ENCODE measurements at regions not wholly inside any gene's neighbourhood (a gene's known extent, or its start where the extent isn't known, plus 50 kb on each side); places are given as distances from the start of the nearest gene placed in this dataset.

DNA sequence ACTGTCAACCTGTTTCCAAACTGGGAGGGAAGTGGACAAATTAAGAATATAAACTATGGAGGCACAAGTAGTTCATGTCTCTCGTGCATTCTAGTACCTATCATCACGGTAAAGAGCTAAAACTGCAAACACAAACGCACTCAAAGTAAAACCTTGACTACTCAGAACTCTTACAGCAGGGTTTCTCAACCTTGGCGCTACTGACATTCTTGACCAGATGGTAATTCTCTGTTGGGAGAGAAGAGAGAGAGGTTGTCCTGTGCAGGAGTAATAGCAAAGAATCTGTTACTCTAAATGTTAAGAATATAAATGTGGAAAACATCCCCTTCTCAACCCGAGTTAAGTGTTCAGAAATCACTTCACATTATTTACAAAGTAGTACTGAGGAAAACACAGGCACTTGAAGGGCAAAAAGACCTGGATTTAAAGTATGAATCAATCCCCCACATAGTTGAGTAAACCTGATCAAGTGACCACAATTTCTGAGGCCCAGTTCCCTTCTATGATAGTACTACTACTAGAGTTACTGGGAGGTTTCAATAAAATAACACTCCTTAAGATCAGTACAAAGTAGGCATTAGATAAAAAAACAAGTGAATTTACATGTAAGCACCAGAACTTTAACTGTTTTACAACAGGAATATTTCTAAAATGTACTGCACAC lies 73.1 kb upstream of the ARHGAP32 start:
- DNase-seq: no peak

DNA sequence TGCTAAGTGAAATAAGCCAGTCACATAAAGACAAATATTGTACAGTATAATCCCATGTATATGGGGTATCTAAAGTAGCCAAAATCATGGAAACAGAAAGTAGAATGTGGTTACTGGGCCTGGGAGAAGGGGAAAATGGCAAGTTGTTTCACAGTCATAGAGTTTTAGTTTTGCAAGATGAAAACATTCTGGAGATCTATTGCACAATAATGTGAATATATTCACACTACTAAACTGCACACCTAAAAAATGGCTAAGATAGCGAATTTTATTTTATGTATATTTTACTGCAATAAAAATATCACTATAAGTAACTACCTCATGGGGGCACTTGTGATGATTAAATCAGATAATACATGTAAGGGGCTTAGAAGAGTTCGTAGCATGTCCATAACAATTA lies 72.0 kb upstream of the ARHGAP32 start:
- DNase-seq: no peak

DNA sequence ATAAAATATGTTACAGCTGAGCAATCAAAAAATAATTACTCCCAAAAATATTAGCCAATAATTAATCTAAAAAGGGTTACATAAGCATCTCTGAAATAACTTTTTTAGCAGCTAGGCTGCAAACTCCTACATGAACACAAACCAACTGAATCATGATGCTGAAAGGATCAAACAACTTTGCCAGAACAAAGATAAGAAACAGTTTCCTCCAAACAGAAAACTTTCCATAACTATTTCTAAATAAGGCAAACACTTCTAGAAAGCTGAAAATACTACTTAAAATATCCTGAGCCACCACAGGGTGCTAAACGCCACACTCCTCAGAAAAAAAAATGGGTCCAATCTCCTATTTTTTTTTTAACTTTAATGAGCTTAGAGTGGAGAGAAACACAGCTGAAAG lies 68.6 kb upstream of the ARHGAP32 start:
- no peak for DNase-seq

DNA sequence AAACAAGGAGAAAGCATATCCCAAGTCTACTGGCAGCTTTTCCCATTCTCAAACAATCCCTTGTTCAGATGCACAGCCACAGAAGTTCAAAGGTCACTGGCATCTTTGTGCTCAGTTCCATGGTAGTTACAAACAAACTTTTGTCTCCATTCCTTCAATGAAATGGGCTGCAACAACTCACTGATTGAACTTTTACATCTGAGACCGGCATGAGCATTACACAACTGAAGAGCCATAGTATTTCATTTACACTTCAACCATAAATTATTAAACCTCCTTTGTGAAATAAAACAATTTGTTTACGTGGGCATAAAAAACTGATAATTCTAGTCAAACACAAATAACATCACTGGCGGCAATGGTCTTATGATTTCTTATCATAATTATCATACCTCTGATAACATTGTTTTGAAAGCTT lies 67.8 kb upstream of the ARHGAP32 start:
- DNase-seq: no peak

DNA sequence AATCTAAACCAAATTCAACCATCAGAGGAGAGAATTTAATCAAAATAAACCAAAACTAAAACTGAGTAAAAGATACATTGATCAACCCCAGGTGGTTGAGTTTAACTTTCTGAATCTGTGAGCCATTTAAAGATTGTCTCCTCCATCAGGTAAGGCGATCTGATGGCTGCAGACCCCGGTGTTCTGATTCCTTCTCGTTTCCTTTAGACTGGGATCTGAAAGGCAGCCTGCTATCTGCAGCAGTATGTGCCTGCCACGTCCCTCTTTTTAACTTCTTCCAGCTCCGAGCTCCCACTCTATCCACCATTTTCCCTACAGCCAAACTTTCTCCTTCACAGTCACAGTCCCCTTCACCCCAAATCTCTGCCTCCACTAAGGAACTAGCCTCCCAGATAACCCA lies 66.1 kb upstream of the ARHGAP32 start:
- no peak for DNase-seq

DNA sequence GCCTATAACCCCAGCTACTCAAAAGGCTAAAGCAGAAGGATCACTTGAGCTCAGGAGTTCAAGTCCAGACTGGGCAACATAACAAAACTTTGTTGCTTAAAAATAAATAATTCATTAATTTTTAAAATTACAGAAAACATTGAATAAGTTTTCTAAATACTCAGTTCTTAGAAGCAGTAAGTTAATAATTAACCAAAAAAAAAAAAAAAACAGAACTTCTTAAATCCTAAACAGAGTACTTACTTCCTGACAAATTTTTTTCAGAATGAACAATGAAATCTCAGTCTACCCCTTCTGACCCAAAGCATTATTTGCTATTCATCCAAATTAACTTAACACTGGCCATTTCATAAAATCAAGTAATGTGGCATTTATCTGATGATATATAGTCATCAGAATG lies 65.4 kb upstream of the ARHGAP32 start:
- no peak for DNase-seq

DNA sequence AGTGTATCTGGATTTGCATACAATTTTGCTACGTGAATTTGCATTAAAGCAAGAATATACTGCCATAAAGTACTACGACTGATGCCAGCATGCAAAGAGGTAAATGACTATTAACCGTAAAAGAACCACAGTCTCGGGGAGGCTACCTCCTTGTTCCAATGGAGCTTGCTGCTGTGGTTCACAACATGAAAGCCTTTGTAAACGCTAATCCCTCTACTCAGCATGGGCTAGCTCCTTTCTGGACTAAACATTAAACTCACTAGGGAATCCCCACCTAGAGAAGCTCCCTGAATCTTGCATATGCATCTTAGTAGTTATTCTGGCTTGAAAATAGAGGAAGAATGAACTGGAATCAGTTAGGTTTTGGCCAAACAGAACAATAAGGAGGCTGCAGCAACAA lies 60.5 kb upstream of the ARHGAP32 start:
- no peak for DNase-seq

DNA sequence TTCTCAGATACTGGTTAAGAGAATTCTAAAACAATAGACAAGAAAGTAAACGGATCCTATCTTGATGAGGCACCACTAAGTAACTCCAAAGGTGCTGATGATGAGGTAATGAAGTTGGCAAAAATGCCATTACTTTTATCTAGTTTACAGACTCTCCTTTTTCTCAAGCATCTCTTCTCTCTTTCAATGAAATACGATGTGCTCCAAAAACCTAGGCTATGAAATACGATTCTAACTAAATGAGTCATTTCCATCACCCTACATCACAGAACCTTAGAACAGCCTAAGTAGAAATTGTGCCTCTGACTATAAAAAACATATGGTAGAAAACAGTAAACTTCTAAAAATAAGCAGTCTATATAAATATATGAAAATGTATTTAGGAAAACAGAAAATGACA lies 58.9 kb upstream of the ARHGAP32 start:
- no peak for DNase-seq

DNA sequence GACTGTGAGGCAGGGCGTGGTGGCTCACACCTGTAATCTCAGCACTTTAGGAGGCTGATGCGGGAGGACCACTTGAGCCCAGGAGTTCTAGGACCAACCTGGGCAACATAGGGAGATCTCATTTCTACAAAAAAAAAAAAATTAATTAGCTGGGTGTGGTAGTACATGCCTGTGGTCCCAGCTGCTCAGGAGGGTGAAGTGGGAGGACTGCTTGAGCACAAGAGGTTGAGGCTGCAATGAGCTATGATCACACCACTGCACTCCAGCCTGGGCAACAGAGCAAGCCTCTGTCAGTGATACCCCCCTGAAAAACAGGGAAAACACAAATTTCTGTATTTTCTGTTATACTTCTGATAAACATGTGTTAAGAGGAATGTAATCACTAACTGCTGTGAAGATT lies 57.8 kb upstream of the ARHGAP32 start:
- no peak for DNase-seq

DNA sequence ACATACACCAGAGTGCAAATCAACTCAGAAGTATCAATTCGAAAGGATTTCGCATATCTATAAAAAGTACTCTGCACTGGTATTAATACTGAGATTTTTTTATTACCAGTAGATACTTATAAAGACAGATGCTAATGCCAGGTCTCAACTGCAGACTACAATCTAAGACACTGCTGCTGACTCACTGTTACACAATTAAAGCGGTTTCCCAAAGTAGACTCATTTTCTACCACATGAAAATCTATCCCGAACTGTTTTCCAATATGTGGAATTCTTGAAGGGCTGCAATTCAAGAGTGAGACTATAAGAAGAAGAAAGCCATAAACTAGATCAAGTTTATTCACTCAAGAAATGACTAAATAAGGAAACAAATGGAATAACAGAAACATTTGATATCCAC lies 57.2 kb upstream of the ARHGAP32 start:
- DNase-seq: no peak

DNA sequence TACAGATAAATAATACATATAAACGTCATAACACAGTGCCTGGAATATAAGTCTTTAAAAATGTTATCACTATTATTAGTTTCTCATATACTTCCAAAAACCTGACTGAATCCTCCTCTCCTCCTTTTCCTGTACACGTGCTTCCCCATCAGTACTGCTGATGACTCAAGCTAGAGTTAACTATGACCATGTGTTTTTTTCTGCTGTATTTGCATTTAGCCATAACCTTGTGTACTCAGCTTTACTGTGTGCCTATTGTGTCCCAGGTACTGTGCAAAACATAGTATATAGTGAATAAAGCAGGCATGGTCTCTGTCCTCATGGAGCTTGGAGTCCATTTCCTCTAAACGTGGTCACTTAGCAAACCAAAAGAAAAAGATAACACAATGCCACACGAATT lies 56.5 kb upstream of the ARHGAP32 start:
- DNase-seq: no peak

DNA sequence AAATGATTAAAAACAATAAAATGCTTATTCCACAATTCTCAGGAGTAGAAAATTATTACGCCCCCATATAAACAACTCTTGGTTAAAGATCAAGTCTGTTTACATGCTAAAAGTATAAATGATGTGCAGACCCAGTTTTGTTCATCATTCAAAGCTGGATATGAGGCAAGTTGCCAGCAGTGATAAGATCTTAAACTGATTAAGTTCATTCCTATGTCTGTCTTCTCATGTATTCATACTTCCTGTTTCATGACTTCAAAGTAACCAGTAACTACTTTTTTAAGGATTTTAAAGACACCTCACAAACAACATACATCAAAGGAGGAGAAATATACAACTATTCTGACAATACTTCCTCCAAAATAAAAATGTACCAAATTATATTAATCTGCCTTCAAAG lies 55.0 kb upstream of the ARHGAP32 start:
- DNase-seq: no peak

DNA sequence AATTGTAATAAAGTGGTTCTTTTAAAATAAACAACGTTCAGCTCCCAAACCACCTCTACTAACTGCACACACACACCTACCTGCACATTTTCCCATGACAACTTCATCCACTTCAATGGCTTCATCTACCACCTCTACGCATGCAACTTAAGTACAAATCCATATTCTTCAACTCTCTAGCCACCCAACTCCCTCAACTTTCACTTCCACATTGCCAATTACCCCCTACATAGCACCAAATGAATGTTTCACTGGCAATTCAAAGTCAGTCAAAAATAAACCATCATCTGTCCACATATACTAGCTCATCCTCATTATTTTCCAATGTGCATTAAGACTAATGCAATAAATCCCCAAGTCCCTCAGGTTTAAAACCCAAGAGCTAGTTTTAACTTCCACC lies 50.7 kb upstream of the ARHGAP32 start:
- DNase-seq: no peak
